GM18498 (cell line): ENCODE measurements at regions not wholly inside any gene's neighbourhood (a gene's known extent, or its start where the extent isn't known, plus 50 kb on each side); places are given as distances from the start of the nearest gene placed in this dataset.
"Not testable (repeated sequence)": the region's sequence is repeated elsewhere in the genome, so short reads cannot be mapped to it uniquely, and the experiment has no call there.

Source experiments
- ATAC-seq: cut with Tn5 transposase; IDR thresholded peaks from one replicate; pipeline ENCODE4 v1.9.1; 2021; ENCODE audit warnings: mild to moderate bottlenecking, moderate library complexity; ENCODE audit not compliant: unreplicated experiment

DNA sequence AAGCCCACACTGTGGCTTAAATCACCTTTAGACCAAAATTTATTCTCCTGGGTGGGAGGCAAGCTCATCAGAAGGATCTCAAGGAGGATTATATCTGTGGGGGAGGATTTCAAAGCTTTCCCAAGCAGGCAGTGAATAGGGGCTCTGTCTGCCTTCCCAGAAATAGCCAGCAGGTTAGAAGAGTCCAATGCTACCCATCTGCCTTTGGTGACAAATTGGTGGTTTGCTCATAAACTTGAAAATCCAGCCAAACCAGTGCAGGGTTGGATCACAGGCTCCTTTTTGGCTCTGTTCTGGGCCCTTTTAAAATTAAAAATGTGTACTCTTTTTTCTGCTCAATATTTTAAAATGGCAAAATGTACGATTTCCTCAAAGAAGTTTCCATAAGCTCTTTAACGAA, 118.9 kb upstream of the ZC3H11B start:
- ATAC-seq = no peak

DNA sequence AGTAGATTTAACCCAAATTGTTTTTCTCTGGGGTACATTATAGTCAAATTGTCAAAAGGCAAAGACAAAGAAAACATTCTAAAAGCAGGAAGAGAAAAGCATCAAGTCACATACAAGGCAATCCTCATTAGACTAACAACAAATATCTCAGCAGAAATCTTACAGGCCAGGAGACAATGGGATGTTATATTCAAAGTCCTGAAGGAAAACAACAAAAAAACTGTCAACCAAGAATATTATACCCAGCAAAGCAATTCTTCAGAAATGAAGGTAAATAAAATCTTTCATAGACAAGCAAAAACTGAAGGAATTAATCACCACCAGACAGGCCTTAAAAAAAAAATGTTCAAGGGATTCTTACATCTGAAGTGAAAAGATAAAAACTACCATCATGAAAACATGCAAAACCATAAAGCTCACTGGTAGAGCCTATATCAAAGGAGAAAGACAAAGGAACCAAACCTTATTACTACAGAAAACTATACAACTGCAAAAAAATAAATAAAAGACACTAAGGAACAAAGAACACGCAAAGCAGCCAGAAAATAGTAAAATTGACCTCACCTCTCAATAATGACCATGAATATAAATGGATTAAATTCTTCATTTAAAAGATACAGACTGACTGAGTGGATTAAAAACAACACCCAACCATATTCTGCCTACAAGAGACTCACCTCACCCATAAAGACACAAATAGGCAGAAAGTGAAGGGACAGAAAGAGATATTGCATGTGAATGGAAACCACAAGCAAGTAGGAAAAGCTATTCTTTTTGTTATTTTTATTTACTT, 113.8 kb upstream of the ZC3H11B start:
- ATAC-seq = no peak

GRCh38 chr1:219724440-219724839, 111.5 kb upstream of the ZC3H11B start:
- ATAC-seq = no peak

DNA sequence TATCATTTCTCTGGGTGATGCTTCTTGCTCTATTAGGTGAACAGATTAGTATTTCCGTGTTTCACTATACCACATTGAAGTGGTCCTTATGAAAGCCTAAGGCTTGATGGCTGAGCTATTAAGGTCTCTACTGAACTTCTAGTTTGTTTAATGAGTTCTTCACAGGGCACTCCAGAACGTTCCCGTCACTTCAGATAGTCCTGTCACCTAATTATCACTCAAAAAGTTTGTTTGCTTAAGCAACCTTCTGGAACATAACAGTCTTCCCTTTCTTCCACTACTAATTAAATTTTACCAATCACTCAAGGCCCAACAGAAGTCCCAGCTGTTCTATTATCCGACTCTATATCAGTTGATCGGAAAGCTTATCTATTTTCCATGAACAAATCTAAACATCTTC, 104.6 kb upstream of the ZC3H11B start:
- no peak for ATAC-seq

DNA sequence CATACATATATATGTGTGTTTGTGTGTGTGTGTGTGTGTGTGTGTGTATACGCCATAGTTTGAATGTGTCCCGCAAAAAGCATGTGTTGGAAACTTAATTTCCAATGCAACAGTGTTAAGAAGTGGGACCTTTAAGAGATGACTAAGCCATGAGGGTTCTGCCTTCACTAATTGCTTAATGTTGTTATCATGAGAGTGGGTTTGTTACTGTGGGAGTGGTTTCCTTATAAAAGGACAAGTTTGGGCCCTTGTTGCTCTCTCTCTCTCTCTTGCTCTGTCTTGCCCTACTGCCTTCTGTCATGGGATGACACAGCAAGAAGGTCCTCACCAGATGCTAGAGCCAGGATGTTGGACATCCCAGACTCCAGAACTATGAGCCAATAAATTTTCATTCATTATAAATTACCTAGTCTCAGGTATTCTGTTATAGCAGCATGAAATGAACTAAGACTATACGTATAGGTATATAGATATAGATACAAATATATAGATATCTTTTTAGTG, 103.8 kb upstream of the ZC3H11B start:
- no peak for ATAC-seq

GRCh38 chr1:219713981-219714381, 101.1 kb upstream of the ZC3H11B start:
- no peak for ATAC-seq

GRCh38 chr1:219712506-219712905, 99.6 kb upstream of the ZC3H11B start:
- no peak for ATAC-seq

GRCh38 chr1:219710529-219711194, 97.8 kb upstream of the ZC3H11B start:
- no peak for ATAC-seq

DNA sequence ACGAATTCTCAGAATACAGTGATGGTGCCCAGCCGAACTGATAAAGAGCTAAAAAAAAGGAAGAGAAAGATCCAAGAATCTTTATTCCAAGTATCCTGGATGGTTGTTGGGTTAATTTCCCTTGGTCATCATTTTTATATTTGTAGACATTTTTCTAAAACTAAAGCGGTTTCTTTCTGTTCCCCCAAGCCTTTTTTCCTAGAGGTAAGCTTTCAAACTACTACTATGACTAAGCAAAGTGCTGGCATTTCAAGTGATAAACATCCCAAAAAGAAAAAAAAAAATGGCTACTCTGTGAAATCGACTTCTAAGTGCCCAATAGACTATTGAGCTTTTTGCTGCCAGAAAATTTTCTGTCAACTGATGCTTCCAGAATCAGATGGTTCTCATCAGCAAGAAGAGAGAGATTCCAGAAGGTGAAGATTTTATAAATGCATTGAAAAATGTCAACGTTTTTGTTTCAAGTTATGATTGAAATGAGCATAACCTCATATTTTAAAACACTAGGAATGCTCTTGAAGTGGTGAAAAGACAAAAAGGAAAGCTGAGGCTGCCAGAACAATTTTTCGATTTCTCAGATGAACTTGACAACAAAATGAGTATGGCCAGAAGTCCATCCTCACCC, 96.1 kb upstream of the ZC3H11B start:
- ATAC-seq = no peak

- ATAC-seq = not testable (repeated sequence)
These were observed 95.0 kb upstream of the ZC3H11B start for GRCh38 chr1:219707885-219708284.

DNA sequence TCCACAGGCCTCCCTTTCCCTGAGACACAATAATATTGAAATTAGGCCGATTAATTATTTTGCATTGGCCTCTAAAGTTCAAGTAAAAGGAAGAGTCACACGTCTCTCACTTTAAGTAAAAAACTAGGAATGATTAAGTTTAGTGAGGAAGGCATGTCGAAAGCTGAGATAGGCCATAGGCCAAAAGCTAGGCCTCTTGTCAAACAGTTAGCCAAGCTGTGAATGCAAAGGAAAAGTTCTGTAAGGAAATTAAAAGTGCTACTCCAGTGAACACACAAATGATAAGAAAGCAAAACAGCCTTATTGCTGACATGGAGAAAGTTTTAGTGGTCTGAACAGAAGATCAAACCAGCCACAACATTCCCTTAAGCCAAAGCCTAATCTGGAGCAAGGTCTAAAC, 91.4 kb upstream of the ZC3H11B start:
- not testable (repeated sequence) for ATAC-seq

DNA sequence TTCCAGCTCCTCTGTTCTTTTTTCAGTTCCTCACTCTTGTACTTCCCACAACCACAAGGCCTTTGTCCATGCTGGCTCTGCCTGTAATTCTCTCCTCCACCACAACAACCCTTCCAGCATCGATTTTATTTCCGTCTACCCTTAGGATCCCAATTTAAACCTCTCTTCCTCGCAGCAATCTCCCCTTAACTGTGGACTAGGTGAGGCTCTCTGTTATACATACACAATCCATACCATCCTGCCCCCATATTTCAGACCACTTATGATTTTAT, 90.4 kb upstream of the ZC3H11B start:
- no peak for ATAC-seq

GRCh38 chr1:219701476-219701875, 88.6 kb upstream of the ZC3H11B start:
- ATAC-seq = no peak

DNA sequence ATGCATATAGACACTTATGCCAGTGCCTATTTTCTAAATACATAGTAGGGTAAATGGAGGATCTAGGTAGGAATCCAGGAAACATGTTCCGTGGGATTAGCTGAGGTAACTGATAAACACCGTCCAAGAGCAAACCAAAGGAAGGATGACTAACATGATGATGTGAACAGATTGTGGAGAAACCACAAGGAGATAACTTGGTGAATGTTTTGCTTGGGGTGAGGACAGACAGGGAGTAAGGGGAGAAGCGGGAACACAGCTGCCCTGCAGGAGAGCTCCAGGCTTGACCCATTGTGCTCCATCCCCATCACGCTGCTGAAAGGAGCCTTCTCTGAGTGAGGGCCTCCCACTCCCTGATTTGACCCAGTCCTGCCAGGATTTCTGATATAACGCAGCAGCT, 87.0 kb upstream of the ZC3H11B start:
- no peak for ATAC-seq

GRCh38 chr1:219697682-219698081, 84.8 kb upstream of the ZC3H11B start:
- no peak for ATAC-seq

DNA sequence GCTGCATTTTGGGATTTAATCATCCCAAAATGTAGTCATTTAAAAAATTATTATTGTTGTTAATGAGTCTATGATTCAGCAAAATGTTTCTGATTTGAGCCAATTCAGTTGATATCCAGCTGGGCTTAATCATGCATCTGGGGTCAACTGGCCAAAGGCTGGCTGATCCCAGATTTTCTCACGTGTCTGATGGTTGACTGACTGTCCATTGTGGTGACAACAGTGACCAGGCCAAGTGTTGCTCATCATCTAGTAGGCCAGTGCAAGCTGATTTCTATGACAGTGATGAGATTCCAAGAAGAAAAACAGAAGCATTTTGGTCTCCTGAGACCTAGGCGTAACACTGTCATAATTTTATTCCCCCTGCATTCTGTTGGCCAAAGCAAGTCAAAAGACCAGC, 80.1 kb upstream of the ZC3H11B start:
- no peak for ATAC-seq

DNA sequence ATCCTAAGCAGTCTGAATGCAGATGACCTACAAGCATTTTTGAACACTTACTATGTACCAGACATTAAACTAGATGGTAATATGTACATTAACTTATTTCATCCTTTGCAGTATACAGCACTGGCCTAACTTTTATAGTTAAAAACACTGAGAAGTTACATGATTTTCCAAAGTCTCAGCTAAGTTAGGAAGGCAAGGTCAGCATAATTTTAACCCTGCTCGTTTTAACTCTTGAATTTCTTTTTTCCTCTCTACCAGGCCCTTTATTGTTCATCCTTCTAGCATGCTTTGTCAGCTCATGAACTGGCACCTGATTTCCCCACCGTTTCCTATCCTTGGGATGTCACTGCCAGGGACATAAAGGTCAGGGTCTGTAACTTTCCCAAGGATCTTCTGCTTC, 76.9 kb upstream of the ZC3H11B start:
- ATAC-seq = no peak

DNA sequence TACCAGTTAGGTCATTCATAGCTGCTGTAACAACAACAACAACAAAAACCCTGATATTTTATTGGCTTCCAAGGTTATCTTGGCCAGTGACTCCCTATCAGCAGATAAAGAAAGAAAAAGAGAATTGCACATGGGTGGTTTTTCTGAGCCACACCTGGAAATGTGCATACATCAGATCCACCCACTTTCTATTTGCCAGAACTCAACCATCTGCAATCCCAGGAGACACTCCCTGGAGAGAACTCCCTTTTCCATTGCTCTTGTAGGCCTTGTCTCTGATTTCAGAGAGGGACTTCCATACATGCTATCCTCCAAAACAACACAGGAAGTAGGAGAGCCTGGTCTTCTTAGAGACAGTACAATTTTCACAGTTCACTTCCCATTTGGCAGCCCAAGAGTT, 74.9 kb upstream of the ZC3H11B start:
- ATAC-seq = no peak

DNA sequence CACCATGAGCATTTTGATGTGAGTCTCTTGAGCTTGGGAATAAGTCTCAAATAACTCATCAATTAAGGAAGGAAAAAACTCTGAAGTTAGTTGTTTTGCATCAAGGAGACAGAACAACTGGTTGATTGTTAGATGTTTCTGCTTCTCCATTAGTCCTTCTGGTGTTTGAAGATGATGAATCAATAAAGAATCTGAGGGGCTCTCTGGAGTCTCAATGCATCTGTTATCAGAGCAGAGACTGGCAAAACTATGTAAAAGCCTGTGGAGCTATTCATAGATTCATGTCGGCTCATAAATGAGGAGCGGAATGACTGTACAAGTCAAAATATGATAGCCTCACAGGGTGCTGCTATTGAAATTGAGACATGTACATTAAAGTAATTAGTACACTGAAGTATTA, 73.3 kb upstream of the ZC3H11B start:
- no peak for ATAC-seq

DNA sequence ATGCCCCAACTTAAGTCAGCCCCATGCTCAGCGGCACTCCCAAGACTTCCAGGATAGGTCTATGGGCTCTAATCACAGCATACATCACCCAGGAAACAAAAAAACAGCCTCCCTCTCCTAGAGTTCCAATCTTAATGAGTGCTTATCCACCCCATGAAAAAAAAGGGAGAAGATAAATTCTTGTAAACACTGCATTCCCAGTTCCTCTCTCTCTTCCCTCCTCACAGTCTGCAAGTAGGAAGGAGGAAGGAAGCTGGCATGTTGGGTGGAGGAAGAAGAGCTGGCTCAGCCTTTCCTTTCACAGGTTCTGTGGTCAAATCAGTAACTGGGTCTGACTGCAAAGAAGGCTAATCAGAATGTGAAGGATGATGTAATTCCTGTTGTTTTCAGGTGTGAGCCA, 69.9 kb upstream of the ZC3H11B start:
- ATAC-seq = no peak

GRCh38 chr1:219681876-219682275, 69.0 kb upstream of the ZC3H11B start:
- ATAC-seq = no peak
